HUES6 (cell line): ENCODE measurements at regions not wholly inside any gene's neighbourhood (a gene's known extent, or its start where the extent isn't known, plus 50 kb on each side); places are given as distances from the start of the nearest gene placed in this dataset.
"Not testable (repeated sequence)": the region's sequence is repeated elsewhere in the genome, so short reads cannot be mapped to it uniquely, and the experiment has no call there.

Experiments
- H3K27ac ChIP-seq: 2 replicates; pipeline ENCODE4 v1.7.0; 2013; ENCODE audit warnings: low read depth, mild to moderate bottlenecking, low read length, inconsistent platforms
- H3K27me3 ChIP-seq: 2 replicates; pipeline ENCODE4 v1.6.1; 2013; ENCODE audit warnings: low read length; ENCODE audit not compliant: control insufficient read depth, insufficient read depth
- H3K36me3 ChIP-seq: 2 replicates; pipeline ENCODE4 v1.6.1; 2013; ENCODE audit warnings: low read length; ENCODE audit not compliant: control insufficient read depth, insufficient read depth
- H3K4me1 ChIP-seq: 2 replicates; pipeline ENCODE4 v1.6.1; 2013; ENCODE audit warnings: low read length; ENCODE audit not compliant: control insufficient read depth, insufficient read depth
- H3K4me3 ChIP-seq: 2 replicates; pipeline ENCODE4 v1.5.1; 2013; ENCODE audit warnings: low read depth, low read length
- H3K9ac ChIP-seq: one replicate; pipeline ENCODE4 v1.6.1; 2013; ENCODE audit warnings: mild to moderate bottlenecking, low read length
- H3K9me3 ChIP-seq: 2 replicates; pipeline ENCODE4 v1.6.1; 2013; ENCODE audit warnings: low read depth, low read length; ENCODE audit not compliant: control insufficient read depth, insufficient read depth

DNA sequence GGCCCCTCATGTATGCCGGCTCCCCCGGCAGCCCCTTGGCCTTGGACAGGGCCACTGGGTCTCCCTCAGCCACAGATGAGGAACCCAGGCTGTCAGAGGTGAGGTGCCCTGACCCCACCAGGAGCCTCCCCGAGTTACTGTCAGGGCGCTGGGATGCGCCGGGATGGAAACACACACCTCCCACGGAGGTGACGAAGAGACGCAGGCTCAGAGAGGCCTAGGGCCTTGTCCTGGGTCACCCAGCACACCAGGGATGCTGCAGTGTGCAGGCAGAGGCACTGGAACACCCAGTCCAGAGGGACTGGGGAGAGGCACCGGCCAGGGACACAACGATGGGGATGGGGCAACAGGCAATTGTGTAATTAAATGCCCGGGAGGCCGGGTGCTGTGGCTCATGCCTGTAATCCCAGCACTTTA is 81.2 kb upstream of the PRR5 start:
- Histone ChIP-seq H3K4me3 (no peak overlapping the region), H3K9ac (no peak overlapping the region), H3K9me3 (no peaks in the 10 kb centered on the region; the same call in 1 of the 2 replicates), H3K4me1 (no peaks in the 10 kb centered on the region), H3K27me3 (peaks cover 32% of the 10 kb centered on the region), H3K36me3 (no peaks in the 10 kb centered on the region), H3K27ac (no peak overlapping the region)

DNA sequence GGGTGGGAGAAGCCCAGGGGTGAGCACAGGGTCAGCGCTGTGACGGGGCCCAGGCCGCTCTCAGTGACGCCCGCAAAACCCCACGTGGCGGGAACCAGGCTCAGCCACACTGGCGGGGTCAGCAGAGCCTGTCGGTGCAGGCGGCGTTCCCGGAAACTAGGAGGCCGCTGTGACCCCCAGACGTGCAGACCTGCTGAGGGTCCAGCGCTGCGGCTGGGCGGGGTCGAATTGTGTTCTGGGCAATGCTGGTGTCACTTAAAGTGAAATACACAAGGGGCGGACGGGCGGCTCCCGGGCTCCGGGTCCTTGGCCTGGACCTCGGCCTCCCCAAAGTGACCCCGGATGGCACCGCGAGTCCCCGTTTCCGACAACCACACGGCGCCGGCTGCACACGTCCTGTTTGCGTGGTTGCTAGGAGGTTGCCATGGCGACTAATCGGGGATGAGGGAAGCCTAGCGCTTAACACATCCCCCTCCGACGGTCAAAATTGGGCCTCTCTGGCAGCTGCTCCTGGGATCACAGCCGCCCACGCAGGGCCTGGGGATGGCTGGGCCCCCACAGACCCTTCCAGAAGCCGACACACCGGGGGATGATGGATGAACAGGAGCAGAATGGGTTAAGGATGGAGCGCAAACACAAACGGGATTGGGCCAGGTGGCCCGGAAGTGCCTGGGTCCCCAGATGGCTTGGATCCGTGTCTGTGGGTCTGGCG is 81.7 kb upstream of the PRR5 start:
- peaks cover 26% of the 10 kb centered on the region for H3K27me3 ChIP-seq
- H3K4me3 ChIP-seq, result no peak overlapping the region
- H3K4me1 ChIP-seq, result no peaks in the 10 kb centered on the region
- H3K9me3 ChIP-seq, result no peaks in the 10 kb centered on the region; the same call in 1 of the 2 replicates
- no peaks in the 10 kb centered on the region for H3K36me3 ChIP-seq
- H3K9ac ChIP-seq, result no peak overlapping the region
- no peak overlapping the region for H3K27ac ChIP-seq

DNA sequence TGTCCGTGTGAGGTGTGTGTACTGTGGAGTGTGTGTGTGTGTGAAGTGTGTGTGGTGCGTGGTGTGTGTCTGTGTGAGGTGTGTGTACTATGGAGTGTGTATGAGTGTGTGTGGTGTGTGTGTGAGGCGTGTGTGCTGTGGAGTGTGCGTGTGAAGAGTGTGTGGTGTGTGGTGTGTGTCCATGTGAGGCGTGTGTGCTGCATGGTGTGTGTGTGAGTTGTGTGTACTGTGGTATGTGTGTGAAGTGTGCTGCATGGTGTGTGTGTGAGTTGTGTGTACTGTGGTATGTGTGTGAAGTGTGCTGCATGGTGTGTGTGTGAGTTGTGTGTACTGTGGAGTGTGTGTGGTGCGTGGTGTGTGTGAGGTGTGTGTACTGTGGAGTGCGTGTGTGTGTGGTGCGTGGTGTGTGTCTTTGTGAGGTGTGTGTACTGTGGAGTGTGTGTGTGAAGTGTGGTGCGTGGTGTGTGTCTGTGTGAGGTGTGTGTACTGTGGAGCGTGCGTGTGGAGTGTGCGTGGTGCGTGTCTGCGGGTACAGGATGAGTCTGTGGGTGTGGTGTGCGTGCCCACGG is 82.4 kb upstream of the PRR5 start:
- H3K9me3 ChIP-seq, H3K9ac ChIP-seq, H3K27ac ChIP-seq, H3K4me1 ChIP-seq, H3K4me3 ChIP-seq, H3K36me3 ChIP-seq: not testable (repeated sequence)
- peaks cover 20% of the 10 kb centered on the region for H3K27me3 ChIP-seq

DNA sequence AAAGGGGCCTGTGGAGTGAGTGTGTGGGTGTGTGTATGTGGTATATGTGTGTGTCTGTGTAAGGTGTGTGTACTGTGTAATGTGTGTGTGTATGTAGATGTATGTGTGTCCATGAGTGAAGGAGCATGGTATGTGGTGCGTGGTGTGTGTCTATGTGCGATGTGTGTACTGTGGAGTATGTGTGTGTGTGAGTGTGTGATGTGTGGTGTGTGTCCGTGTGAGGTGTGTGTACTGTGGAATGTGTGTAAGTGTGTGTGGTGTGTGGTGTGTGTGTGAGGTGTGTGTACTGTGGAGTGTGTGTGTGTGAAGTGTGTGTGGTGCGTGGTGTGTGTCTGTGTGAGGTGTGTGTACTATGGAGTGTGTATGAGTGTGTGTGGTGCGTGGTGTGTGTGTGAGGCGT is 83.1 kb upstream of the PRR5 start:
- H3K36me3 ChIP-seq, H3K4me1 ChIP-seq, H3K9me3 ChIP-seq, H3K27ac ChIP-seq, H3K4me3 ChIP-seq, H3K9ac ChIP-seq: not testable (repeated sequence)
- H3K27me3 ChIP-seq, result peaks cover 16% of the 10 kb centered on the region

DNA sequence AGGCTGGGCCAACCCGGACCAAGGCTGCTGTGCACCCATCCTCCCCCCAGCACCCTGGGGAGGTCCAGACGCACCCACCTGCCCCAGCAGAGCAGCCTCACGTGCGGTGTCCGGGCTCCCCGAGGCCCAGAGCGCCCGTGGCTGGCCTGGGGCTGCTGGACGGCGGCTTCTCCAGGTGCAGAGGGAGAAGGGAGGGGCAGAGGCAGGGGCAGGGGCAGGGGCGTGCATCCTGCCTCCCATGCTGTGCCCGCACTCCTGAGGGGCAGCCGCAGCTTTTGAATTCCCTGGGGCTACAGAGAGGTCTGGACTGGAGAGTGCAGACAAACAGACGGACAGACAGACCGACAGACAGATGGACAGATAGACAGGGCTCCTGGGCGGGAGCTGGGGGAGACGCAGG is 83.6 kb upstream of the PRR5 start:
- Histone ChIP-seq H3K4me1 (no peaks in the 10 kb centered on the region), H3K27ac (no peak overlapping the region), H3K36me3 (no peaks in the 10 kb centered on the region), H3K9me3 (peaks cover 13% of the 10 kb centered on the region), H3K27me3 (peaks cover 16% of the 10 kb centered on the region), H3K4me3 (no peak overlapping the region), H3K9ac (no peak overlapping the region)

DNA sequence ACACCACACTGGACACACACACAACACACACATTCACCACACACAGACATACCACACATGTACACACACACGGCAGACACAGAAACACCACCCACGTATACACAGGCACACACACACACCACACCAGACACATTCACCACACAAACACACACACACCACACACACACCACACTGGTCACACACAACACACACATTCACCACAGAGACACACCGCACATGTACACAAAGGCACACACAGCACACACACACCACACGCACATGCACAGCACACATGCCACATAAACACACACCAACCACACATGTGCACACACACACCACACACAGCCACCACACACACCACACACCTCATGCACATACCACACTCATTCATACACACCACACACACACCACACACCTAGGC is 84.2 kb upstream of the PRR5 start:
- Histone ChIP-seq H3K4me1 (no peaks in the 10 kb centered on the region), H3K36me3 (no peaks in the 10 kb centered on the region), H3K27ac (no peak overlapping the region), H3K9ac (no peak overlapping the region), H3K4me3 (no peak overlapping the region), H3K27me3 (peaks cover 16% of the 10 kb centered on the region), H3K9me3 (peaks cover 19% of the 10 kb centered on the region)

DNA sequence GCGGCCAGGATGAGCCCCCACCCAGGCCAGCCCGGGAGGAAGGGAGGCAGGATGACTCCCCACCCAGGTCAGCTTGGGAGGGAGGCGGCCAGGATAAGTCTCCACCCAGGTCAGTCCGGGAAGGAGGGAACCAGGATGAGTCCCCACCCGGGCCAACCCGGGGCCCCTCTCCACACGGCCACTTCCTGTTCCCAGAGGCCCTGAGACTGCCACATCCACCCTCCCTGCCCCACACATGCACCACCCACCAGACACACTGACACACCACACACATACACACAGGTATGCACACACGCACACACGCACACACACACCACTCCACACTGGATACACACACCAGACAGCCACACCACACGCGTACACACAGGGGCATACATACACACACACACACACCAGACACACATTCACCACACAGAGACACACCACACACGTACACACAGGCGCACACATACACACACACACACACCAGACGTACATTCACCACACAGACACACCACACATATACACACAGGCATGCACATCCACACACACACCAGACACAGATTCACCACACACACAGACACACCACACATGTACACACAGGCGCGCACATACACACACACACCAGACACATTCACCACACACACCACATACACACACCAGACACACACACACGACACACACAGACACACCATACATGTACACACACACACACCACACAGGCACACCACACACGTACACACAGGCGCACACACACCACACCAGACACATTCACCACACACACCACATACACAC is 84.9 kb upstream of the PRR5 start:
- H3K4me1 ChIP-seq, result no peaks in the 10 kb centered on the region
- no peak overlapping the region for H3K4me3 ChIP-seq
- no peaks in the 10 kb centered on the region for H3K36me3 ChIP-seq
- peaks cover 27% of the 10 kb centered on the region for H3K9me3 ChIP-seq
- H3K27ac ChIP-seq, result no peak overlapping the region
- H3K27me3 ChIP-seq, result peaks cover 12% of the 10 kb centered on the region; the same call in 1 of the 2 replicates
- H3K9ac ChIP-seq, result no peak overlapping the region

DNA sequence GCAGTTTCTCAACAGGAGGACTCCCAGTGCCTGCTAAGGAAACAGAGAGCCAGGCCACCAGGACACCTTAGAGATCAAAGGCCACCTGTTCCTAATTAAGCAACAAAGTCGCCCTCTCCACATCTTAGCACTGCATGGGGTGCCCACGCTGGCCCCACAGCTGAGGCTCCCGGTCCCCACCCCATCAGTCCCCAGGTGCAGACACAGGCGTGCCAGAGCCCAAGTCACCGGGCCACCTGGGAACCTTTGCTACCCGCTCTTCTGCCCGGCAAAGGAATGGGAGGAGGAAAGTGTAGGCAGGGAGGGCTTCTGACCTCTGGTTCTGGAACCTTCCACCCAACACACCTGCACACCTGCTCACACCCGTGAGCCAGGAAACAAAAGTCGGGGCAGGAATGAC is 85.5 kb upstream of the PRR5 start:
- H3K36me3 ChIP-seq, result no peaks in the 10 kb centered on the region
- no peak overlapping the region for H3K4me3 ChIP-seq
- no peak overlapping the region for H3K9ac ChIP-seq
- peaks cover 12% of the 10 kb centered on the region; the same call in 1 of the 2 replicates for H3K27me3 ChIP-seq
- H3K27ac ChIP-seq, result no peak overlapping the region
- no peaks in the 10 kb centered on the region for H3K4me1 ChIP-seq
- H3K9me3 ChIP-seq, result peaks cover 33% of the 10 kb centered on the region

DNA sequence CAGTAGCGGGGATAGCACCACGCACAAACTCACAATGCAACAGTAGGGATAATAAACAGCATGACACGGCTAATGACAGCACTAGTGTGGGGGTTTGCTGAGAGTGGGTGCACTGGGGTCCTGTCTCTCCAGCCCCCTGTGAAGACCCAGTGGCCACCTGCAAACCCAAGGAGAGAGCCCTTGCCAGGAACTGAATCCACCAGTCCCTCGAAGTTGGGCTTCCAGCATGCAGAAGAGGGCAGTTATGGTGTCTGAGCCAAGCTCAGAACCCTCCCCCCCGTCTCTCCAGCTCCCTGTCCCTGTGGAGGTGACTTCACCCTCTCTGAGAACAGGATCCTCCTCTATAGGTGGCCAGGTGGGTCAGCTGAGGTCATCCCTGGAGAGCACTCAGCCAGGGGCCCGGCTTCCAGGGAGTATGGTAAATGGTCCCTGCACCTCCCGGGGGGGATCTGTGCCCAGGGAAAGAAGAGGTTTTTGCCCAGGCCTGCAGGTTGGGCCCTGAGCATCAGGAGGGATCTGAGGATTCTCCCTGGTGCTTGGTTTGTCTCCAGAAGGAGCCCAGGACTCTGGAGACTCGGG is 86.3 kb upstream of the PRR5 start:
- Histone ChIP-seq H3K27me3 (peaks cover 9% of the 10 kb centered on the region; the same call in 1 of the 2 replicates), H3K4me3 (no peak overlapping the region), H3K9me3 (peaks cover 39% of the 10 kb centered on the region), H3K36me3 (no peaks in the 10 kb centered on the region), H3K9ac (no peak overlapping the region), H3K27ac (no peak overlapping the region), H3K4me1 (no peaks in the 10 kb centered on the region)

DNA sequence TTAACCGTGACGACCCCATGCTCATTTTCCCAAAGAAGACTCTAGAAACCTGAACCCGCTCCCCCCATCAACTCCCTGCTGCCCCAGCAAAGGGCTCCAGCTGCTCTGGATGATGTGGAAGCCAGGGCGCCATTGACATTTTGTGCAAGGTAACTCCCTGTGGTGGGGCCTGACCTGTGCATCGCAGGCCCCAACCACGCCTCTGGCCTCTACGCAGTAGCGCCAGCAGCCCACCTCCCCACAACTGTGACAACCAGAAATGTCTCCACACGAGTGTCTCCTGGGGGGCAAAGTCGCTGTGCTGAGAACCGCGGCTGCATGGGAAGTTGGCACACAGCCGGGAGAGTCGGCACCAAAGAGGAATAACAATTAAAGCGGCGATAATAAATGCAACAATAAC is 86.9 kb upstream of the PRR5 start:
- Histone ChIP-seq H3K4me3 (no peak overlapping the region), H3K27me3 (peaks cover 6% of the 10 kb centered on the region; the same call in 1 of the 2 replicates), H3K36me3 (no peaks in the 10 kb centered on the region), H3K4me1 (no peaks in the 10 kb centered on the region), H3K9me3 (peaks cover 41% of the 10 kb centered on the region), H3K9ac (no peak overlapping the region), H3K27ac (no peak overlapping the region)

DNA sequence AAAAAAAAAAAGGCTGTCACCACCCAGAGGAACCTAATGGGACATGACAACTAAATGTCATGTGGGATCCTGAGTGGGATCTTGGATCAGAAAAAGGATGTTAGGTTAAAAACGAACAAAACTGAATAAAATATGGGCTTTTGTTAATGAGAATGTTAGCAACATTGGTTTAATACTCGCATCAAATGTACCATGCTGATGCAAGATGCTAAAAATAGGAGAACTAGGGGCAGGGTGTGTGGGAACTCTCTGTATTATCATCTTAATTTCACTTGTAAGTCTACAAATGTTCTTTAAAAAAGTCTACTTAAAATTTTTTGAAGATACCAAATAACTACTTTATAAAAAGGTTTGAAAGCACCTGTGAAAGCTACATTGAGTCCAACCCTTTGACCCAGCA is 88.8 kb upstream of the PRR5 start:
- Histone ChIP-seq H3K9ac (no peak overlapping the region), H3K27ac (no peak overlapping the region), H3K9me3 (peaks cover 46% of the 10 kb centered on the region), H3K27me3 (no peaks in the 10 kb centered on the region), H3K4me1 (no peaks in the 10 kb centered on the region), H3K4me3 (no peak overlapping the region), H3K36me3 (no peaks in the 10 kb centered on the region)
